ENCODE measurements at regions not wholly inside any gene's neighbourhood (a gene's known extent, or its start where the extent isn't known, plus 50 kb on each side); places are given as distances from the start of the nearest gene placed in this dataset.

GRCh38 chr6:119590066-119590465 is 240.5 kb upstream of the MAN1A1 start:
- Histone ChIP-seq H3K27ac (no peak overlapping the region), H3K4me3 (no peak overlapping the region)
- no peak for DNase-seq (ENCODE audit: low spot score)
- TF ChIP-seq CTCF (IDR thresholded peaks at IDR 0.05), result no peak

GRCh38 chr6:119587537-119587936 is 238.0 kb upstream of the MAN1A1 start:
- Histone ChIP-seq H3K27ac (no peak overlapping the region), H3K4me3 (no peak overlapping the region)
- TF ChIP-seq CTCF (IDR thresholded peaks at IDR 0.05), result no peak
- DNase-seq (ENCODE audit: low spot score), result no peak

- H3K4me3 ChIP-seq, result no peak overlapping the region
- no peak for DNase-seq (ENCODE audit: low spot score)
- H3K27ac ChIP-seq, result no peak overlapping the region
- no peak for TF ChIP-seq CTCF (IDR thresholded peaks at IDR 0.05)
Measured at GRCh38 chr6:119586250-119586882, 236.8 kb upstream of the MAN1A1 start.

- DNase-seq (ENCODE audit: low spot score), result no peak
- no peak for TF ChIP-seq CTCF (IDR thresholded peaks at IDR 0.05)
- no peak overlapping the region for H3K27ac ChIP-seq
- H3K4me3 ChIP-seq, result no peak overlapping the region
Measured at GRCh38 chr6:119584088-119584487, 234.5 kb upstream of the MAN1A1 start.

- H3K27ac ChIP-seq, result no peak overlapping the region
- TF ChIP-seq CTCF (IDR thresholded peaks at IDR 0.05), result no peak
- H3K4me3 ChIP-seq, result no peak overlapping the region
- no peak for DNase-seq (ENCODE audit: low spot score)
Measured at GRCh38 chr6:119581220-119581619, 231.7 kb upstream of the MAN1A1 start.

- DNase-seq (ENCODE audit: low spot score), result no peak
- no peak for TF ChIP-seq CTCF (IDR thresholded peaks at IDR 0.05)
- Histone ChIP-seq H3K4me3 (no peak overlapping the region), H3K27ac (no peak overlapping the region)
Measured at GRCh38 chr6:119575721-119576120, 226.2 kb upstream of the MAN1A1 start.

- no peak for TF ChIP-seq CTCF (IDR thresholded peaks at IDR 0.05)
- Histone ChIP-seq H3K4me3 (no peak overlapping the region), H3K27ac (no peak overlapping the region)
- DNase-seq (ENCODE audit: low spot score), result no peak
Measured at GRCh38 chr6:119568580-119568979, 219.0 kb upstream of the MAN1A1 start.
